Renal pelvis (tissue), 1 donor: ENCODE measurements at regions not wholly inside any gene's neighbourhood (a gene's known extent, or its start where the extent isn't known, plus 50 kb on each side); places are given as distances from the start of the nearest gene placed in this dataset.
"Not testable (repeated sequence)": the region's sequence is repeated elsewhere in the genome, so short reads cannot be mapped to it uniquely, and the experiment has no call there.

Experiments
- DNase-seq: peaks from one replicate; pipeline ENCODE4 v3.0.0-alpha.2; 2013

GRCh38 chr7:115789901-115790300, 240.7 kb downstream of the TFEC start:
- DNase-seq = no peak

DNA sequence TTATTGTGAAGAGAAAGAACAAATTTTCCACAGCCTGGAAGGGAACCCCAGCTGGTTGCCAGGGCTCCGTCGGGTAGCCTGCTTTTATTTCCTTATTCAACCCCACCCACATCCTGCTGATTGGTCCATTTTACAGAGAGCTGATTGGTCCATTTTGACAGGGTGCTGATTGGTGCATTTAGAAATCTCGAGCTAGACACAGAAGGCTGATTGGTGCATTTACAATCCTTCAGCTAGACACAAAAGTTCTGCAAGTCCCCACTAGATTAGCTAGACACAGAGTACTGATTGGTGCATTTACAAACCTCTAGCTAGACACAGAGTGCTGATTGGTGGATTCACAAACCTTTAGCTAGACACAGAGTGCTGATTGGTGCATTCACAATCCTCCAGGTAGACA, 241.1 kb downstream of the TFEC start:
- not testable (repeated sequence) for DNase-seq

GRCh38 chr7:115782696-115783490, 247.7 kb downstream of the TFEC start:
- peak; percentile 63 for DNase-seq

DNA sequence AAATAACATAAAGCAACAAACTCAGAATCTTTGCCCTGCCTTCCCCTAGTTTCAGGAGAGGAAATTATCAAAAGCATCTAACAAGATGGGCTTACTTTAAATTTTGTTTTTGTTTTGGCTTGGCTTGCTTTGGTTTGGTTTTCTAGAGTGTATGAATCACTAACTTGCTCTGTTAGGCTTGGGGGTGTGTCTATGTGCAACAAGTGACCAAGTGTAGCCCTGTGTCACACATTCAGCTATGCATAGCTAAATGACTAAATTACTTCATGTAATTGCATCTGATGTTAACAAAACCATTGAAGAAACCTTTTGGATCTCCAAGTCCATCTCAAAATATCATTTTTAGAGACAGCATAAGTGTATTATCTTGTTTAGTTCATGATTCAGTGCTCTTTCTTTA, 251.0 kb downstream of the TFEC start:
- no peak for DNase-seq

DNA sequence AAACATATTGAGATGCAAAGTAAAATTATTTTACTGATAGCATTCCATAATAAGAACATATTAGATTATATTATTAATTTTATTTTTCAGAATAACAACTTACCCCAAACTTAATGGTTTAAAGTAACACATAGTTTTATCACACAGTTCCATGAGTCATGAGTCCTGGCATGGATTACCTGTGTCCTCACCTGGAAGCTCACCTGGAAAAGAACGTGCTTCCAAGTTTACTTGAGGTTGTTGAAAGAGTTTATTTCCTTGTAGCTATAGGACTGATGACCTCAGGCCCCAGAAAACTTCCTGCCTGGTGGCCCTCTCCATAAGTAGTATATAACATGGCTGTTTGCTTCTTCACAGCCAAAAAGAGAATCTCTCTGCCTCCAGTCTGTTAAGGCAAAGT, 254.6 kb downstream of the TFEC start:
- no peak for DNase-seq

DNA sequence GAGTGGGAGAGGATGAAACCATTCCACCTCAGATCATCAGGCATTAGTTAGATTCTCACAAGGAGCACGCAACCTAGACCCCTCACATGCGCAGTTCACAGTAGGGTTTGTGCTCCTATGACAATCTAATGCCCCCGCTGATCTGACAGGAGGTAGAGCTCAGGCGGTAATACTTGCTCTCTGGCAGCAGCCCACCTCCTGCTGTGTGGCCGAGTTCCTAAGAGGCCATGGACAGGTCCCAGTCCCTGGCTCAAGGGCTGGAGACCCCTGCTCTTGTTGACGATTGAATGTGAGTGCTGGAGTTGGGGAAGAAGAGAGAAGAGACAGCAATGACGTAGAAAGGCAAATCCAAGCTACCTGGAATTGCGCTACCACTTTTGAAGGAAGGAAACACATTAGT, 267.2 kb downstream of the TFEC start:
- DNase-seq = no peak

DNA sequence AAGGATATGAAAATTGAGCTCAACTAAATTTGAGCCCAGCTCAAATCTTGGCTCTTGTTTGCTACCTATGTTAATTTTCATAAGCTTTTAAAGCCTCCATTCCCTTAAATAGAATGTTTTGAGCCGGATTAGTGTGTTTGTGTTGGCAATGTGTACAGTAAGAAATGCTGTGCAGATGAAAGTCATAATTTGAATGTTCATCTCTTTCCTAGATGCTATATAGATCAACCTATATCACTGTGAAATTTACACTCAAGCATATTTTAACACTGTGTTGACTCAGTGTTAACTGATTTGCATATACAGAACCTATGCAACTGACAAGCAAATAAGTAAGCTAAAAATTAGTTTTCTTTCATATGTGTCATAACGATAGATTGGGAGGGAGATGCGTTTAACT, 272.5 kb downstream of the TFEC start:
- DNase-seq = no peak

DNA sequence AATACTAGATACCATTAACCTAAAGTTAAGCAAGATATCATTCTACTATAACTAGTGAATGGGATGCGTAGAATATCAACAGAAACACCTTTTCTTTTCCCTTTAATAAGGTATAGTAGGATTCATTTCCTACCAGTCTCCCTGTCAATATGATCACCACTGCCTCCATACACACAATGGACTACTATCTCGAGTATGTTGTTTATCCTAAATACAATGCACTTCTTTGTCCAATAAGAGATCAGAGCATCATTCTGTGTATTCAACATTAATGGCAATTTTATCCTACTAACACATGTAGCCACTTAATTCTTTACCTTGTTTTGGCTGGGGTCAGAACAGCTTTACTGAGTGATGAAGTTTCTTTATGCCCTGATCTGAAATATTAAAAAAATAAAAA, 276.3 kb downstream of the TFEC start:
- DNase-seq = no peak

DNA sequence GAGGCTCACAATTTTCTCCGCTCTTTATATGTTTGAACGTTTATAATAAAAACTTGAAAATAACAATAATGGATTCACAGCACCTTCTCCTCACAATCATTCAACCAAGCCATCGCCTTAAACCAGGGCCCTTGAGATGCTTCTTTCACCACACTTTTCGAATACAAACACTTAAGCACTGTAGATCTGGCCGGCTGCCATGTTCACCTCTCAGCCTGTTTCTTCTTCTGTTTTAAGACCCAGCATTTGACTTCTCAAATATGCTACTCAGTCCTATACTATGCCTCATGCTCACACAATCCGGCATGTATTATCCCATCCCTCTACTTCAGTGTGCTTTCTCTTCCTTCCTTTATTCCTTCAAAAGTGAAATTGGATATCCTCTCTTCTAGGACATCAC, 280.6 kb downstream of the TFEC start:
- DNase-seq = no peak

DNA sequence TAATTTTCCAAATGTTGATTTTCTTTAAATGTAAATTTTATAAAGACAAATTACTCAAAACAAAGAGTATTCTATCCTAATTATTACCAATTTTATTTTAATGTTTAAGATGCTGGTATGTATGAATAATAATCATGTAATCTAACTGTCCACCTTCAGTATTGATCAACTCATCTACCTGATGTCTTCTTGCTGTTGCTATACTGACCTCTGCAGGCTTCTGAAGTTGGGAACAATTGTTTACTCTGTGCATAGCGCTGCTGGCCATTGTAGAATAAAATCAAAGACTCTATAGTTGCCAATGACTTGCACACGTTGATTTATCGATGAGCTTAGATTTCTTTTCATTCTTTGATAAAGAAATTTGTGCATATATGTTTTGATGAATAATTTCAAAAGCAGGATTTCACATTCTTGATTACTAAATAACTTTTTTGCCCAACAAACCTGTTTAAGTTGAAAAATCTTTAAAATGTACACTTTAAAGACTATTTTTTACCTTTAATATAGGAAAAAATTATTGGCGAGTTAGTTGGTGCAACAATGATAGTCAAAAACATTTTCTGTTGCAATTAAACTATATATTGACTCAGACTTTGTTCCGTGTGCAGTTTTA, 282.3 kb downstream of the TFEC start:
- DNase-seq = no peak

- DNase-seq = no peak
Observed at GRCh38 chr7:115747174-115747573, 283.4 kb downstream of the TFEC start.

DNA sequence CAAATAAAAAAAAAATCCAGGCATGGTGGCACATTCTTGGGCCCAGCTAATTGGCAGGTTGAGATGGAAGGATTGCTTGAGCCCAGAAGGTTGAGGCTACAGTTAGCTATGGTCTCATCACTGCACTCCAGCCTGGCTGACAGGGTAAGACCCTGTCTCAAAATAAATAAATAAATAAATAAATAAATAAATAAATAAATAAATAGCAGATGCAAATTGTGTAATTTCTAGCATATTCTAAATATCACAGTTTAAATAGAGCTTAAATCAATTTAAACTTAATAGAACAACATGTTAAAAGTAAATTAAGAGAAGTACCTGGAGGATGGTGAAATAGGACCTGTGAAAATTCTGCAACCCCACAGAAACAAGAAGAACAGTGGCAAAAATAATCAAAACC, 290.5 kb downstream of the TFEC start:
- DNase-seq = no peak

DNA sequence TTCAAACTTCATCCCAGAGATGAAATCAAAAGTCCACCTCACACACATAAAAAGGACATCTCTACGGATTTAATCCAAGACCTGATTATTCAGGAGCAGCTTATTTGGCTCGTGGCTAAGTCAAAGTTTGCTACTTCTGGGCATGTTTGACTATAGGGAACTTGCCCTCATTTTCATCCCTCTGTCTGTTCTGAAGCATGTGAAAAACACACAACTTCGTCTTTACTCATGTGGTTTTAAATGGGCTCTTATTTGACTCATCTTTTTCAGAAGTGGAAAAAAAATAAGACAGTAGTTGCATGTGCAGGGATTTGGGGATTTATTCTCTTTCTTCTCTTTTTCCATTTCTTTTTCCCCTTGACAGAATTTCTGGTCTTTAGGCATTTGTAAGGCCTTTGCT, 295.9 kb downstream of the TFEC start:
- no peak for DNase-seq

DNA sequence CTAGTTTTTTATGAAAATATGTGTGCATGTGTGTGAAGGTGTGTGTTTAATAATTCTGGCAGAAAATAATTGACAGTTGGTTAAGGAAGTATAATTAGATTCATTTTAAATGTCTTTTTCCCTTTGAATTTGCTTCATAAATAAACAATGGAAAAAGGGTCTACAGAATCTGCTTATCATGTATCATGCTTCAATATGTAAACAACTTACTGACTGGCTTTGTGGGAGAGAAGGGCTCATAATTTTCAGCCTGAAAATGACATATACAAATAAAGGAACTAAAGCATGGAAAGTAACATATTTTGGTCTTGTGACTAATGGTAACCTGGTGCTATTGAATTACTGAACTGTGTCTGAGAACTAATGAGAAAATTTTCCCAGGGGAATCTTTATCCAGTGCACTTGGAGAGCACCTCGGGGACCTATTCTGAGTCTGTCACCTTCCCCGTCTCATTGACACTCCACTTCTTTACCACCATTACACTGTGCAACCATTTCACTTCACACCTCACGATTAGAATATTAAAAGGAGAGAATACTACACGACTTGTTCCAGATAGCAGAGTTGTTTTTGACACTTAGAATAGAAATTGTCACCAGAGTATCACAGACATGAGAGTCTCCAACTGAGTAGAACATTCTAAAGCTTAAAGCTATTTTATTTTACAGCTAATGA, 298.6 kb downstream of the TFEC start:
- no peak for DNase-seq

DNA sequence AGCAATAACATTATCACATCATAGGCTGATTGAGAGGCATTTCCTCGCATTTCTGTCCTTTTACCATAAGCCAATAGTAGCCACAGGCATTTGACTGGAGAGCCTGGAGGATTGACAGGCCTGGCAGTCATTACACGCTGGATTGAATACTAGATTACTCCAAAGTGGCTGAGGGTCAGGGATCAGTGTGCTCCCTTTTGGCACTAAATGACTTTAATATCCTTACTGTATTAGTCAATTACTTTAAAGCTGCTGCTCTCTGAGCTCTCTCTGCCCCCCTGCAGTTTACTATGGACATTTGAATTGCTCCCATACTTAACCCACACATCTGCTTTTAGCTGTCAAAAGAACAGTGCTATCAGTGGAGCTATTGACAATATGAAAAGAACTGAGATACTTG, 302.0 kb downstream of the TFEC start:
- no peak for DNase-seq

DNA sequence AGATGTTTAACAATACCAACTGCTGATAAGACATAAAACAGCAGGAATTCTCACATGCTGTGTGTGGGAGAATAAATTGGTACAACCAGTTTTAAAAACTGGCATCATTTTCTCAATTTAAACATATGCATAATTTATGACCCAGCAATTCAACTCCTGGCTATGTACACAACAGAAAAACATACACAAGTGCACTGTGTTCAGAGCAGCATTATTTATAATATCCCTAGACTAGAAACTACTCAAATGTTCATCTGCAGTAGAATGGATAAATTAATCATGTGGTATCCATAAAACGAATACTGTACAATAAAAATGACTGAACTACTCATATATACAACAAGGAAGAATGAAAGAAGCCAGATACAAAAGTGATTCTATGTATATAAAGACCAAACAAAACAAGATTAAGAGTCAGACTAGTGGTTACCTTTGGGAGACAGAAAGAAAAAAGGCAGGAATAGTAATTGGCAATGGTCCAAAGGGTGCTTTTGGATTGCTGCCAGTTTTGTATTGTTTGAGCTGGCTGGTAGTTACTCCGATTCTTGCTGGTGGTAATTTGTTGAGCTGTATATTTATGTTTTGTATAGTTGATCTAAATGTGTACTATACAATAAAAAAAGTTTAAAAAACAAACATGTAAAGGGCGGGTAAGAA, 306.0 kb downstream of the TFEC start:
- DNase-seq = no peak

DNA sequence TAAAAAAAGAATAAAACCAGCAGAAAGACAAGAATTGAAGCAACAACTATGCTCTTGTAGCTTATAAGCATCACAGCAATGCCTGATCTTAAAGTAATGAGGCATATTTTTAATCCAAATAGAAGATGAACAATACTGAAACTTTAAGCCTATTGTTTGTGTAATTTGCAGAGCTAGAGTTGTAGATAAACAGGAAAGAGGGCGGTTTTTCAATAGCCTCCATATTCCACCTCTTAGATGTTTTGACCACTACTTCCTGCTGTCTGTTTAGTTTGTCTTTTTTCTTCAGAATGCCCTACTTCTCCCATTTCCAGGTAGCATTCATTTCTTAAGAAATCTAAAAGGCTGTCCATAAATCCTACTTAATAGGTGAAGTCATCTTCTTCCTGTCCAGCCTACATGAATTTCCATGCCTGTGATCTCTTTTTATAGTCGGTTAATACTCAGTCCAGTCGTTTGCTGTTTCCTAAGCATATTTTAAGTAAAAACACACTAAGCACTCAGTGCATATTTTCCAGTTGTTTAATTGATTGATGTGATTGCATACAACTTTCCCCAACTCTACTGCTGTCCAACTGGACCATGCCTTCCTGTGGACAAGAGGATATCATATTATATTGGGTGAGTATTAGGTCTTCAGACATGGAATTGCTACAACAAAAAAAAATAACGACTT, 308.1 kb downstream of the TFEC start:
- DNase-seq = no peak

DNA sequence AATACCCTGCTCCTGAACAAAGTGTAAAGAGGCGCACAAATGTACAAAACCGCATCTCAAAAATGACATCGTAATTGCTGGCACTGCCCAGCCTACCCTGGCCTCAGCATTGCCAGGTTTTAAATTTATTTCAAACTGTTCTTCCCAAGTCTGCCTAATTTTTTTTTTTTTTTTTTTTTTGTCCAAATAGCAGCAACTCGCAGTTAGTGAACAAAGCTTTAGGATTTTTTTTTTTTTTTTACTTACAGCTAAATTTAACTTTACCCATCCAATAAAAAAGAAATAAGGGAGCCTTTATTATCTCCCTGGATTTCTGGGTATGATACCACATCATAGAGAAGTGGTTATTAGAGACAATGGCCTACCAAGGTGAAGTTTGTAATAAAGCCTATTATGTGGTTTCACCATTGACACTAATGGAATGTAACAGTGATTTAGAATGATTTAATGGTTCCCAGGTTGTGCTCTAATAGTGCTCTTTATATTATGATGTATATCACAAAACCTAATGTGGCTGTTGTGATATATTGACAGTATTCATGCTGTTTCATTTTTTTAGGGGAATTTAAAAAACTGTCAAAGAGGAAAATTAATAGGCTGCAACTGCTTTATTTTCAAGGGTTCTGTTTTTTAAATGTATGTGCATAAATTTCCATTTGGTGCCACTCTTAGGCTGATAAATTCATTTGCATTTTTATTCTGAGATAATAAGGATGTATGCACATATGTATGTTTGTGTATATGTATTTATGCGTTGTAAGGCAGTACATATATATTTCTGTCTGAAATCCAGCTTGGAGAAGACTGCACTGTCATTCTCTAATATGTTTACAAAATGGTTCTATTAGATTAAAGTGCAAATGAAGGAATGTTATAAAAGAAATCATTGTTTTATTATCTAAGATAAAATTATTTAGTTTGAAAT, 309.0 kb downstream of the TFEC start:
- no peak for DNase-seq

DNA sequence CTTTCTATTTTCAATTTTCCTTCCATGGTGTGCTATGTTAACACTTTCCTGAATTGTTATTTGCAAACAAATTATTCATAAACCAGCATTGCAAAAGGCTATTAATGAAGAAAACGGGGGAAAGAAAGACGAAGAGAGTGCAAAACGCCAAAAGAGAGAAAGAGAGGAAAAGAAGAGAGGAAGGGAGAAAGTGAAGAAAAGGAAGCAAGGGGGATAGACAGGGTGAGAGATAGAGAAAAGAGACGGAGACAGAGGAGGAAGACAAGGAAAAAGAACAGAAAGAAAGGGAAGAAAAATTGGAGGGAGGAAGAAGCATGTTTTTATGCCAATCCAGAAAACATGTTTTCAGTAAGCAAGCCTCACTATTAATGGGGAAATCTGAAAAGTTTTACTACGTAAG, 310.6 kb downstream of the TFEC start:
- DNase-seq = no peak

DNA sequence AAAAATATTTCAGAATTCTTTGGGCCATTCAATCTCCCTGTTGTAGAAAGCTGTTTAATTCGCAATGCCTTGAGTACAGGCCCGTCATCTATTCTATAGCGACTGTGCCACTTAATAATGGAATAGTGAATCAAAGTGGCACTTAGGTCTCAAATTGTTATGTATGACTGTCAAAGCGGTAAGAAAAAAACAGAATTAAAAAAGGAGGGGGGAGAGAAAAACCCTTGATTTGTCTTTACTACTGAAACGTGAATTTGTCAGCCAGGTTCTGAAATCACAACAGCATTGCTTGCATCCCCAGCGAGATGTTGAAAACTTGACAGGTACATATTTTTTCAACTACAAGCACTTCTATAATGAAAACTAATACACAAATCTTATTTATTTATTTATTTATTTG, 320.9 kb downstream of the TFEC start:
- DNase-seq = no peak

GRCh38 chr7:115708013-115708341, 322.6 kb downstream of the TFEC start:
- no peak for DNase-seq
